NCI-H748 treated with DMSO at 0.1 percent for 48 hours (cell line): ENCODE measurements at regions not wholly inside any gene's neighbourhood (a gene's known extent, or its start where the extent isn't known, plus 50 kb on each side); places are given as distances from the start of the nearest gene placed in this dataset.

Source experiments
- DNase-seq: peaks from one replicate; lab custom pipeline; 2025; lab: John Stamatoyannopoulos, UW

DNA sequence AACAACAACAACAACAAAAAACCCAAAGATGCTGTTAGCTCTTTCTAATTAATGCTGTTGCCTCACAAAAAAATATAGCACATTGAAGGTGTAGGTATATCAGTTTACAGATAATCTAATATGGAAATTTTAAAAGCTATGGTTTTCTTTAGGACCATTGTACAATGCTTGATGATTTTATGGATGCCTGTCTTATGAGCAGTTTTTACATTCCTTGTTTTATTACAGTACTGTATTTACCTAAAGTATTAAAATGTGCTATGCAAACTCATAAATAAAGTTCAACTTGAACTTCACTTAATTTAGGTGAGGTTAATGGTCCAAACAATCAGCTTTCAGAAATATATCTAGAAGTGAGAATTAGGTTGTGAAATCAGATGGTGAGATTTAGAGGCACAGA, 212.2 kb upstream of the GOLIM4 start:
- no peak for DNase-seq

DNA sequence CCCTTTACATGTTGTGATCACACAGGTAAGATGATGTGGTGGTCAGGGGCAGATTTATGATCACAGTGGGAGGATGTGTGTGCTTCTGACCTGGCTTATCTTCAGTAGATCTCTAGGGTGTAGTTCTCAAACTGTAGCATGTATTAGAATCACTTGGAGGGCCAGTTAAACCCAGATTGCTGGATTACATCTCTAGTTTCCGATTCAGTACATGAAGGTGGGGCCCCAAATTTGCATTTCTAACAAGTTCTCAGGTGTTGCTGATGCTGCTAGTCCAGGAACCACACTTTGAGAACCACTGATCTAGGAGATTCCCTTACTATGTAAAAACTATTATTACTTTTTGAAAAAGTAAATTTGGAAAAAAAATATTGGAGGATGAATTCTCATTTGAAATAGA, 199.3 kb upstream of the GOLIM4 start:
- no peak for DNase-seq

DNA sequence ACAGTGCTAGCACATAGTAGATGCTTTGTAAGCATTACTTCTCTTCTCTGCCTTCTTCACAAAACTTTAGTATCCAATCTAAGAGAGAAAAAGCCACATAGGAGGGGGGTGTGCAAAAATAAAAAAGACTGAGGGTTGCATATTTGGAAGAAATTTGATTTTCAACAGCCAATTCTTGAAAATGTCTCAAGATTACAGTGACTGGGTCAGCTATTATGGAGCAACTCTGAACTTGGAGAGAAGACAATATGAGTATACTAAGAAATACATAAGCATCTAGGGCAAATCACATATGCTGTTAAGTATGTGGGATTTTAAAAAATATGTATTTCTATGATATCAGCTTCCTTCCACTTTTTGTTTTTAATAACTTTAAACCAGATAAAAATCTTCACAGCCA, 196.6 kb upstream of the GOLIM4 start:
- DNase-seq: no peak

DNA sequence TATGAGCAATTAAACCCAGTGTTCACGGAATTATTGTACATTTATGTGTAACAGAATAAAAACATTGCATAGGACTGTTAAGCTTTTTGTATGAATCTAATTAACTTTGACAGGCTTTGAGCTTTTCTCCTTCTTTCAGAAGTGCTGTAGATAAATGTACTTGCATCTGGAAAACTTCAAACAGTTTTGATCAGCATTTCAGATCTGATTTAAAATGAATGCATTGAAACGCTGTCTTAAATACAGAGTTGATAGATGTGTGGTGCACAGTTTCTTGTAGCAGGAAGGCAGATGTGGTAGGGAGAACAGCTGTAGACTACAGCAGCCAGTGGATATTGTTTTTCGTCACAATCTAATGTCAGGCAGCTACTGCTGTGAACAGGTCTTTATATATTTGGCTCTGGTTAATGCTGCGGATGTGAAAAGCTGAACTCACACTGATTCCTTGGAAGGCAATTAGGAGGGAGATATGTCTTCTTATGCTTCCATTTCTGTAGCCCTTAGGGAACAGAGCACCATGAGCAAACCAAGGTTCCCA, 193.8 kb upstream of the GOLIM4 start:
- no peak for DNase-seq

DNA sequence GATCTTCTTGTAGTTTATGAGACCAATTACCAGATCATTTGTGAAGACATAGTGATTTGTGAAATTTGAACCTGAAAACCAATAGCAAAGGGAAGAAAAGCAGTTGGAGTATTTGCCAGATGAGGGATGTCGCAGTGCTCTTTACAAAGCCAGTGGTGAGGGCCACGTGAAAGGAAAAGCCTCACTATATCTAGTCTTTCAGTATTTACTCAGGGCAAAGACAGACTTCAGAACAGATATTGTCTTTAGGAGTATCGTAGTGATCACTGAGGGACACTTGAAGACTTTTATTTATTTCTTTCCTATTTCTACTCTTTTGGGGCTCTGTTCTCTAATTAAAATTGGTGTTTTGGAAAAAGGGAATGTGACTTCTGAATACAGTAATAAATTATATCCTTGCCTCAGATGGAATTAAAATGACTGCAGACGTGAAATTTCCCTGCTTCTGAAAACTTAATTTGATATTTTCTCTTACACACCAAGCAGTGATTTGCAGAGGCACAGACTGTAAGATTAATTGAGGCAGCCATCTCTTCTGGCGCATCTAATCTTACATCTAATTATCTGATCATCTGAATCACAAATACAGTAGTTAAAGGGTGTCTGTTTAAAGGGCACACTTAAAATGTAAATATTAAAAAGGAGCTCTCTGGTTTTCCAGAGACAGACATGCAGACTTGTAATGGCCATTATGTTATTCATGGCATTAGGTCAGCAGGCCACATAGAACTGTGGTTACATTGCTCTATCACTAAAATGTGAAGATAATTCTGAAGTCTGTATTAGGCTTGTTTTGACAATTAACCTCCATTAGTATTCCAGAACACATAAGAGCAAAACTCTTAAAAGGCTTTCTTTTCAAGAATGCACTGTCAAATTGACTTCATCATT, 193.0 kb upstream of the GOLIM4 start:
- no peak for DNase-seq

DNA sequence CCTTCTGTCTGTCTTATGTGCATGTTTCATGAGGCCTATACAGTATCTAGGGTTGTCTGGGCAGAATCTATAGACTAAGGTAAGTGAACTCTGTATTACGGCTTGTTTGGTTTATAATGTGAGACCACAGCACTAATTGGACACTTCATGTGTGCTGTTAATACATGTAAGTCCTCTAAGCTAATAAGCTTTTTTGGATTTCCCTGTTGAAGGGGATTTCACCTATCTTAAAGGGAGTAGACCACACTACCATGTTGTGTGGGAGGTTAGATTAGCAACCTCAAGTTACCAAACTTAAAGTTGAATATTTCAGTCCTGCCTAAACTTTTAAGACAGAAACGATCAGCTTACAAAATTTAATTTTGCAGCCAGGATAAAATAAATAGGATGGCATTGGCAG, 189.8 kb upstream of the GOLIM4 start:
- DNase-seq: no peak

DNA sequence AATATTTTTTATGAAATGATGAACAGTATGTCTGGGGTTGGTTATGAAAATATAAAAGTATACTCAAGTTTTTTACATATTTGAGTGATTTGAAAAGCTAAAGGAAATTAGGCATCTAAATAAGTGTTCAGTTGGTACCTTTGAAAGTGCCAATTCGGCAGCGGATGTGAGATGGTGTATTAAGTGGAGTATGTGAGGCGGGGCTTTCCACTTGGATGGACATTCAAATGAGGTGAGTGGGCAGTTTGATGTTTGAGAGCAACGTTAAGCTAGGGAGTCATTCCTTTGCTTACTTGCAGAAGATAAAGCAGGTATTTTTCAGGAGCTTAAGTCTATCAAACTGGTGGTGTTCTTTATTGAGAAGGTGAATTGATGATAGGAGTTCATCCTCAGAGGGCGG, 189.0 kb upstream of the GOLIM4 start:
- DNase-seq: no peak

DNA sequence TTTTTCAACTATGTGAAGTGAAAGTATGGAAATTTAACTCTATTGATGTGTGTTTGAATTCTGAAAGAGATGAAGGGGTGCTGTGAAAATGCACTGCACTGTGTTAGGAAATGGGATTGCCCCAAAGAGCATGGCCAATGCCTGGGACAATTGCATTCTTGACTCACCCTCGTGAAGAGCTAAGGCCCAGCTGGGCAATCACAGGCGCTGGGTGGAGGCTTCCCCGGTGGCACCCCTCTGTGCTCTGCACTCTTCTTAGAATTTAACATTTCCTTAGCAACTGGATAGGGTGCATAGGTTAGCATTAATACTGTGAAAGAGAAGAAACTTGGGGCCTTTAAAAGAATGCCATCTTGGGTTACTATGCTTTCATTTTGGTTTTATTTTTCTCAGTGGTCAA, 179.9 kb upstream of the GOLIM4 start:
- DNase-seq: no peak

DNA sequence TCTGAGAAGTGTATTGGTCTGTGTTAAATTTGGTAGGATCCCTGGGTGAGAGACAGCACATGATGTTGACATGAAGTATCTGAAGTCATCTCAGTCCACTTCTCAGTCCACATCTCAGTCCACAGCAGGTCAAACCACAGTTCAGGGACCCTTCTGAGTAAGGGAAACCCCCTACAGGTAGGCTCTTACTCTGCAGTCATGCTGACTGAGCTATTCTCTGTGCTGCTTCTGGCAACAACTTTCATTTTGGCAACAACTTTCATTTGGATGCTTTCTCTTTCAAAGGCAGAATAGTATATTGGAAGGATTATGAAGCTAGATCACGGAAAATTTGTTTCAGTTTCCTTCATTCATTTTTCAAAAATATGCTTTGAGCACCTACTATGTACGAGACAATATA, 178.2 kb upstream of the GOLIM4 start:
- DNase-seq: no peak

DNA sequence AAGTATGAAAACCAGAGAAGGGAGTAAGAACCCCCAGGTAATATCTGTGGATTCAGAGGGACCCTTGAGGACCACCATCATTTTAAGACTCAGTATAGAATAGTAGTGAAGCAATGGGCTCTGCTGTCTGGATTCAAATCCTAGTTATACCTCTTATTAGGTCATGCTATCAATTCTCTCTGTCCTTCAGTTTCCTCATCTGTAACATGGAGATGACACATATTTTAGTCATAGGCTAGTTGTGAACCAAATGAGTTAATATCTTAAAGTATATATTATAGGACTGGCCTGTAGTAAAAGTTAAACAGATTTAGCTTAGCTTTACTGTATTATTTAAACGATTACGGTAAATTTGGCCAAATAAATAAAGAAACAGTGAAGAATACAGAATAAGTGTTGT, 177.3 kb upstream of the GOLIM4 start:
- no peak for DNase-seq

DNA sequence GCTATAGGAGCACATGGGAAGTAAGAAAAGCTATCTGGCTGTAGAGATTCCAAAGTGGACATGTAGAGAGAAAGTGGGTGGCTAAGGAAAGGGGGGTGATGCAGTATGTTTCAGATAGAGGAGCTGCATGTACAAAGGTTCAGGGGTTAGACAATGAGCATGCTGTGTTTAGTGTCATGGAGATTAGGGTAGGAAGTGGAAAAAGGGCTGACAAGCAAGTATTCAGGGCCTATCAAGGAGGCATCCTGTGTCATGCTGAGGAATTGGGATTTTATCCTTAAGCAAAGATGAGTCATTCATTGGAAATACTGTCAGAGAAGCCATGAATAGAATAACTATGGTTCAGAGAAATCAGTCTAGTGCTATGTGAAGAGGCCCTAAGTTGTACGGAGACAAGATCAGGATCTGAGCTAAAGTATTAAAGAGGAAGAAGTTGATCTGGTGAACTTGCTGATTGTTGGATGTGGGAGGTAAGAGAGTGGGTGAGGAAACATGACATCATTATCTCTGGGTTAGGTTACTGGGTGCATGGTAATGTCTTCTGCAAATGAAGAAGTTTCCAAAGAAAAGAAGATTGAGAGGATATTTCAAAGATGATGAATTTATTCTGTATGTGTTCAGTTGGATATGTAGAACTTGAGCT, 176.7 kb upstream of the GOLIM4 start:
- no peak for DNase-seq

DNA sequence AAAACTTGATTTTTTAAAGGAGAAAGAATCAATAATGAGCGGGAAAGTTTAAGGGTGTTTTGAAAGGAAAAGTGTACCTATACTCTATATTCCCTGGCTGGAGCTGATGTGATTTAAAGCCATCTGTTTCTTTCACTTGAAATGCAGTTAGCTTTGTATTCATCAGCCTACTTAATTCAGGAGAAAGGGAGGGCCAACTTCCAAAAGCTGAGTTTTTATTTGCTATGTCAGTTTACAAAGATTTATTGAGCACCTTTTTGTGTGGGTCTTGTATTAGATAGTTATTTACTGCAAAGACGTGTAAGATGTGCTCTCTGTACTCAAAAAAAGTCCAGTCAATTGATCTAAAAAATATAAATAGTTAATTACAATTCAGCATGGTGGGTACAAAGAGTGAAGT, 176.2 kb upstream of the GOLIM4 start:
- no peak for DNase-seq

DNA sequence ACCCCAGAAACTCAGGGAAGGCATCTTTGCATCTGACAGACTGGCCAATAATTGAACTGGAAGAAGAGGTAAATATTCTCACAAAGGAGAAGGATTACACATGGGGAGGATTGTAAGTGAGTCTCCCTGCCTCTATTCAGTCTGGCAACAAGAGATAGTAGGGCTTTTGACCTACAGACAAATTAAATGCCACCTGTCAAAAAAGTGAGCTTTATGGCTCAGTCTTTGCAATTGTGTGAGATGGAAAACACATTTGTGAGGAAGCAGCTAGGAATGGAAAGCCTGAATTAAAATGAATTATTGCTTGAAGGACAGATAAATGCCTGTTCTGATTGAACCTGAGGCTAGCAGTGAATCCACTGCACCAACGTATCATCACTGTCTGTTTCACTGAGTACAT, 173.3 kb upstream of the GOLIM4 start:
- no peak for DNase-seq

DNA sequence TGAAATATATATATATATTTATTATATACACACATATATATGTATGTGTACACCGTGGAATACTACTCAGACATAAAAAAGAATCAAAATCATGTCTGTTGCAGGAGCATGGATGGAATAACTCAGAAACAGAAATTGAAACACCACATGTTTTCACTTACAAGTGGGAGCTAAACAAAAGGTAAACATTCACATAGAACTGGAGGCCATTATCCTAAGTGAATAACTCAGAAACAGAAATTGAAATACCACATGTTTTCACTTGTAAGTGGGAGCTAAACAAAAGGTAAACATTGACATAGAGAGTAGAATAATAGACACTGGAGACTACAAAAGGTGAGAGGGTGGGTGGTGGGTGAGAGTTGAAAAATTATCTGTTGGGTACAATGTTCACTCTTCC, 171.5 kb upstream of the GOLIM4 start:
- no peak for DNase-seq

DNA sequence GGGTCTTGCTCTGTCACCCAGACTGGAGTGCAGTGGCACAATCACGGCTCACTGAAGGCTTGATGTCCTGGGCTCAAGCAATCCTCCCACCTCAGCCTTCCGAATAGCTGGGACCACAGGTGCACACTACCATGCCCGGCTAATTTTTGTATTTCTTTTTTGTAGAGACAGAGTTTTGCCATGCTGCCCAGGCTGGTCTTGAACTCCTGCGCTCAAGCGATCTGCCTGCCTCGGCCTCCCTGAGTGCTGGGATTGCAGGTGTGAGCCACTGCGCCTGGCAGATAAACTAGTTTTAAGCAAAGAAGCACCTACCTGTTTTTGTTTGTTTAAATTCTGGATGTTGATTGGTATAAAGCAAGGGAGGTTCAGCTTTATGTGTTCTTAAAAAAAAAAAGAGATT, 170.6 kb upstream of the GOLIM4 start:
- DNase-seq: no peak

DNA sequence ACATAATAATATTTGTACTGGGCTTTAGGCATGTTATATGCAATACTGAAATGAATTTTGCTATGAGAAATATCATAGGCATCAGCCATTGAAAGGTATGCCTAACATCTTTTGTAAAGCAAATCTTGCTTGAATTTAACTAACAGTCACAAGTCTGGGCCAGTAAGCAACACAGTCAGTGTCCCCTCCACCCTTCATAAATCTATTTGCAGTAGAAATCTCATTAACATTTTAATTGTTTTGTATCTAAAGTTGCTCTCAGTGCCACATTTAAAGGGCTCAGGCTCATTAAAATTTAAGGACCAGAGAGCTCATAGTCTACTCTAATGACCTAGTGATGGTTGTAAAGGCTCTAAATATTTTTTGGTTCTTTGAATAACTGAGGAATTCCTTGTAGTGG, 167.2 kb upstream of the GOLIM4 start:
- no peak for DNase-seq

DNA sequence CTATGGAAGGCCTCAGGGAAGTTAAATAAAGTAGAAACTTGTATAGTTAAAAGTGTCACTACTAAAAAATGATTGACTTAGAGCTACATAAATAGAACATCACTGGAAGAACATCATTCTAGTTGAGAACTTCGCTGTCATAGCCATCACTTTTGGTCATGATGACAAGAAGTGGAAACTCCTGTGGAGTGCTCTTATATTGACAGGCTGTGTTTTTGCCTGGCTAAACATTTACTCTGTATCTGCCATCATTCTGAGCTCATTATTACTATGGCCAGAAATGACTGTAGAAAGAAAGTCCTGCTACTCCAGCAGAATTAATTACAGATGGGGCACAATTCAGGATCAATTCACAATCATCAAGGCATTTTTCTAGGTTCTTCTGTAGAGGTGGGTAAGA, 165.1 kb upstream of the GOLIM4 start:
- no peak for DNase-seq

DNA sequence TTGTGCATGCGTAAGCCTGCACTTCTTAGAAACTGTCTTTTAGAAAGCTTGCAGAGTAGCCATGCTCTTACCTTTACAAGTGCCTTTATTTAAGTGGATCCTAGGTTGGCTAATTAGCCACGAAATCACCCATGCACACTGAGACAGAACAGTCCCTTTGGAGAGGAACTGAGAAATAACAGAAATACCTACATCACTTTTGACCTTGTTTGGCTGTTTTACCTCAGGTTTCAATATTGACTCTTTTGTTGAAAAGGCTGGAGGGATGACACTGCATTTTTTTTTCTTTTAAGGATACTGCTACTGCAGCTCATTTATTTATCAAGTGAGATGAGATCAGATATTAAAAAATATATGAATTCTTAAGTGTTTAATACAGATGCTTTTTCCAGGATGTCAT, 155.6 kb upstream of the GOLIM4 start:
- DNase-seq: no peak

DNA sequence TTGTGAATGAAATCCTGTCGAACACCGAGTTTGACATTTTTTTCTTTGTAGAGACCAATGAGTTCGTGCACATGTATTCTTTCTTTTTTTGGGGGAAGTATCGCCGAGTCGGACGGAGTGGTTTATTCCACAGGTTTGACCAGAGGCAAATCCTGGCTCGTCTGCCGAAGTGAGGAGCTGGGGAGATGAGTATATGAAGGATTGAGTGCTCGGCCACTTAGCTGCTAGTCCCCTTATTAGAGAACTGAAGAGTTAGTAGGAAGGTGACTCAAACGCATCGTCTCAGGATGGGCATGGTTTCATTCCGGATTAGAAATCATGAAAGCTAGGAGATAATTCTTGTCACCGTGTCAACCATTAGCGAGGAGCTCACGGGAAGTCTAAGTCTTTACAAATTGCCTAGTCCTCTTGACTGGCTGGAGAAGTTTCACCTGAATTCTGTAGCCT, 154.7 kb upstream of the GOLIM4 start:
- DNase-seq: no peak

DNA sequence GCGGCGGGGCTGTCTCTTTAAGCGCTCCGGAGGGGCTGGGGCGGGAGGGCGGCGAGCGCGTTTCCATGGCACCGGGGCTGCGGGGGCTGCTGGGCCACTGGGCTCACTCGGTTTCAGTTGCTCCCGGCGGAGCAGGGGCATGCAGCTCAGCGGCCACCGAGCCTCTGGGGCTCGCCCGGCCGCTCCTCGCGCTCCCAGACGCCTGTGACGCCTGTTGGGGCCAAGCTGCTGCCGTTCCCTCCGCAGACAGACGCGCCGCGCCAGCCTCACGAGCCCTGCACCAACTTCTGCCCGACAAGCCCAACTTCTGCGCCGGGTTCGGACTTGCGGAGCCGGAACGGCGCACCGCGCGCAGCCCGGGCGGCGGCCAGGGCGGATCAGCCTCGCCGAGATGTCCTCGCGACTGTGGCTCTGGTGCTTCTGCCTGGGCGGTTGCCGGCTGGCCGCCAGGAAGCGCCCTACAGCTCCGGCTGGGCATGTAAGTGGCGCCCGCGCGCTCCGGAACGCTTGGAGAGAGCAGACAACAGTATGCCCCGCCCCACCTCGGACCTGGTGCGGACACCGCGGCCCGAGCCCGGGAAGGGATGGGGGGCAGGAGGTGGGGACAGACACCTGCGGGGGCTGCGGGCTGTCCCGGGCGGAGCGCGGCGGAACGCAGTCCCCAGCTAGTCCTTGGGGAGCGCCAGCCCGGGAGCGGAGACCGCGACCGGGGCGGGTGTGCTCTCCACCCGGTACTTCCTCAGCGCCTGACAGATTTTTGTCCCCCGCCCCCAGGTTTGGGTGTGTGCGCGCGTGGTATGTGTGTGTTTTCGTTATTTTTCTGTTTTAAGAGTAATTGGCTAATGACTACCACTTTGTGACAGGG, 154.1 kb upstream of the GOLIM4 start:
- DNase-seq: peak; percentile 23

DNA sequence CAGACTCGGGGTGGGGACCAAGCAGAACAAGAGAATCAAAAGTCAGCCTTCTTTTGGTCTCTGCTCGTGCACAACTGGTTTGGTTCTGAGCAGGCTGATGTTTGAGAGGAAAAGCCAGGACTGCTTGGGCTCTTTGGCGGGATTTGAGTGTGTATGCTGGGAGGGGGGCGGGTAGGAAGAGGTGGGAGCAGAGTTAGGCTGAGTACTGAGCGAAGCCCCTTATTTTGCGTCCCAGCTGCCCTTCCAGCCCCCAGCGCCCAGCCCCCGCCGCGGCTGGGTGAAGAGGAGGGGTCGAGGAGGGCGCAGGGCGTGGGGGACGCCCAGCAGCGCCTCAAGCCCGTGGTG, 153.5 kb upstream of the GOLIM4 start:
- DNase-seq: no peak

DNA sequence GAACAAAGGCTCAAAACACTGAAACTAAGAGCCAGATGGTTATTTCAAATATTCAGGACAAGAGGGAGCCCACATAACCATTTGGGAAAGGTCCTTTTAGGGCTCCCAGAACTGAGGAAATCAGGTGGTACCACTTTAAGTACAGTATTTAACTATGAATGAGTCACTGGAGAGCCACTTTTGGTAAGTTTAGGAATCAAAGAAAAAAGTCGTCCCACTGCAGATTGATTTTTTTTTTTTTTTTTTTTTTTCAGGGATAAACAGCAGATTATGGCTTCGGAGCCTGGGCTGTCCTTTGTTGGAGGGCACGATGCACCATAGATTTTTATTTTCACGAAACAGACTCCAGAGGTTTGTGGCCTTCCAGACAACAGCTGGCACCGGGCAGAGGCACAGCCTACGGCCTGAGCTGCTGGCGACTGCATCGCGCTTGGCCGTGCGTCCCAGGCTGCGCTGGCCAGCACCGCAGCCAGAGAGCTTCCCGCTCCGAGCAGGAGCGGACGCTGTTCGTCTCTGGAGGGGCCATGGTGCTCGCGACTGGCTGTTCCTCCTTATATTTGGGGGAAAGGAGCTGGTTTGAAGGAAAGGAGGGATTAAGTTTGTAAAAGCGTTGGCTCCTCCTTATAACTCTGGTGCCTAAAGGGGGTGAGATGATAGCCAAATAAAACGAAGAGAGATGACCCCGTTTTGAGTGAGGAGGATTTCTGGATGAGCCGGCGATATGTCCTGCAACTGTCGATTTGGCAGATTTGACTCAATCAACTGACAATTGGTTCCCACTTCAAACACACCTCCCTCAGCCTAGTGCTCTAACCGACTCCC, 152.9 kb upstream of the GOLIM4 start:
- no peak for DNase-seq
